HepG2 (cell line): ENCODE measurements at regions not wholly inside any gene's neighbourhood (a gene's known extent, or its start where the extent isn't known, plus 50 kb on each side); places are given as distances from the start of the nearest gene placed in this dataset.
"Not testable (repeated sequence)": the region's sequence is repeated elsewhere in the genome, so short reads cannot be mapped to it uniquely, and the experiment has no call there.

Experiments
- POLR2AphosphoS5 ChIP-seq: IDR thresholded peaks from 2 replicates; pipeline ENCODE4 v1.6.1; 2012; ENCODE audit warnings: low read depth, low read length
- SMC3 ChIP-seq: IDR thresholded peaks from 2 replicates; pipeline ENCODE4 v1.6.1; 2011; ENCODE audit warnings: low read length, improper control_type of control experiment
- YY1 ChIP-seq: IDR thresholded peaks from 2 replicates; pipeline ENCODE4 v1.6.1; 2011; ENCODE audit warnings: low read length, low read depth, moderate library complexity, mild to moderate bottlenecking; ENCODE audit not compliant: insufficient read depth, insufficient replicate concordance
- ZNF24 ChIP-seq: fragments of 450-650 bp; IDR thresholded peaks from 2 replicates; pipeline ENCODE4 v1.6.1; 2017; ENCODE audit warnings: antibody characterized with exemption, mild to moderate bottlenecking
- ZNF549 ChIP-seq: sonication (generic); formaldehyde crosslinking; IDR thresholded peaks from 2 replicates; pipeline ENCODE4 v1.5.0; 2020; ENCODE audit warnings: missing genetic modification reagents
- ZNF850 ChIP-seq: sonication (generic); formaldehyde crosslinking; conservative IDR thresholded peaks from 2 replicates; pipeline ENCODE4 v1.9.0; 2021; ENCODE audit warnings: mild to moderate bottlenecking, missing genetic modification reagents

- not testable (repeated sequence) for TF ChIP-seq SMC3; ZNF850 (CRISPR knock-in tag); YY1; ZNF549 (CRISPR knock-in tag); POLR2AphosphoS5; ZNF24
Observed at GRCh38 chr9:66049721-66050120, 312.8 kb downstream of the FOXD4L4 start.
